Fibroblast of villous mesenchyme (primary cell): ENCODE measurements at regions not wholly inside any gene's neighbourhood (a gene's known extent, or its start where the extent isn't known, plus 50 kb on each side); places are given as distances from the start of the nearest gene placed in this dataset.

ENCODE experiments used
- DNase-seq: peaks from one replicate; pipeline ENCODE4 v3.0.0-alpha.2; 2010; ENCODE audit warnings: low read depth
- H3K4me3 ChIP-seq: 2 replicates; pipeline ENCODE4 v1.5.1; 2011; ENCODE audit warnings: low read depth, mild to moderate bottlenecking, low read length
- CTCF ChIP-seq: IDR thresholded peaks from 2 replicates; pipeline ENCODE4 v1.5.1; 2012; ENCODE audit warnings: low read depth, mild to moderate bottlenecking, low read length; ENCODE audit not compliant: insufficient read depth

GRCh38 chr1:177862916-177863315 is 106.9 kb downstream of the SEC16B start:
- H3K4me3 ChIP-seq: no peak overlapping the region
- no peak for DNase-seq
- no peak for TF ChIP-seq CTCF

GRCh38 chr1:177859572-177859971 is 110.3 kb downstream of the SEC16B start:
- no peak overlapping the region for H3K4me3 ChIP-seq
- no peak for TF ChIP-seq CTCF
- no peak for DNase-seq

- TF ChIP-seq CTCF: no peak
- peak; percentile 58 for DNase-seq
- no peak overlapping the region for H3K4me3 ChIP-seq
These were observed 111.5 kb downstream of the SEC16B start for GRCh38 chr1:177858332-177858821.

GRCh38 chr1:177857285-177857684 is 112.6 kb downstream of the SEC16B start:
- no peak for DNase-seq
- no peak overlapping the region for H3K4me3 ChIP-seq

GRCh38 chr1:177854951-177855350 is 114.9 kb downstream of the SEC16B start:
- TF ChIP-seq CTCF: no peak
- no peak for DNase-seq
- no peak overlapping the region for H3K4me3 ChIP-seq

More at GRCh38 chr1:177857285-177857684, 112.6 kb downstream of the SEC16B start:
- TF ChIP-seq CTCF: no peak

GRCh38 chr1:177849579-177850290 is 120.1 kb downstream of the SEC16B start:
- TF ChIP-seq CTCF: no peak
- no peak for DNase-seq

GRCh38 chr1:177849130-177849529 is 120.7 kb downstream of the SEC16B start:
- TF ChIP-seq CTCF: no peak
- no peak for DNase-seq
- H3K4me3 ChIP-seq: no peak overlapping the region

More at GRCh38 chr1:177849579-177850290, 120.1 kb downstream of the SEC16B start:
- no peak overlapping the region for H3K4me3 ChIP-seq
